ENCODE measurements at regions not wholly inside any gene's neighbourhood (a gene's known extent, or its start where the extent isn't known, plus 50 kb on each side); places are given as distances from the start of the nearest gene placed in this dataset.
A peak's percentile ranks its signal among the peaks of the same experiment; 100 is the strongest.

DNA sequence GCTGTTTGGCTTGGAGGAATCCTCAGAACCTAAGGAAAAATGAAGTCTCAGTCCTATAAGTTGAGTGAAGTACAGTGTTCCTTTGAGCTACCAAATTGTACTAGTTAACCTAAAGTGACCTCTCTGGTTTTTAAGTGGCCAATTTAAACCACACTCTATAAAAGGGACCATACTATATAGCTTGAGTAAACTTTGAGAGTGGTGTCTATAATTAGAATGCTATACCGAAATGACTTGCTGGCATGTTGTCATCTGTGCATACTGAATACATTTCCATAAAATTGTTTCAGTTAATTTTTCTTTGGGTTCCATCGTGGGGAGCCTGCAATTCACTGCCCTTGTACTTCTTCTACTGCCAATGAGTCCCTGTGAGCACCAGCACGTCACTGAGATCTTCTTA, 151.1 kb downstream of the DKK1 start:
- H3K4me1 ChIP-seq (ENCODE audit: control insufficient read depth, insufficient read depth, low read length) = no peaks in the 10 kb centered on the region
- no peaks in the 10 kb centered on the region for H3K27me3 ChIP-seq (ENCODE audit: control insufficient read depth, insufficient read depth, low read length, poor library complexity, severe bottlenecking)
- DNase-seq = no peak
- H3K9me3 Mint-ChIP-seq = no peaks in the 10 kb centered on the region
- H3K36me3 Mint-ChIP-seq (ENCODE audit: low read depth) = no peaks in the 10 kb centered on the region
- H3K27me3 Mint-ChIP-seq (ENCODE audit: insufficient read depth) = peaks cover 4% of the 10 kb centered on the region
- no peaks in the 10 kb centered on the region for H3K9me3 ChIP-seq (ENCODE audit: control insufficient read depth, low read length)
- TF ChIP-seq, protein P1, sequence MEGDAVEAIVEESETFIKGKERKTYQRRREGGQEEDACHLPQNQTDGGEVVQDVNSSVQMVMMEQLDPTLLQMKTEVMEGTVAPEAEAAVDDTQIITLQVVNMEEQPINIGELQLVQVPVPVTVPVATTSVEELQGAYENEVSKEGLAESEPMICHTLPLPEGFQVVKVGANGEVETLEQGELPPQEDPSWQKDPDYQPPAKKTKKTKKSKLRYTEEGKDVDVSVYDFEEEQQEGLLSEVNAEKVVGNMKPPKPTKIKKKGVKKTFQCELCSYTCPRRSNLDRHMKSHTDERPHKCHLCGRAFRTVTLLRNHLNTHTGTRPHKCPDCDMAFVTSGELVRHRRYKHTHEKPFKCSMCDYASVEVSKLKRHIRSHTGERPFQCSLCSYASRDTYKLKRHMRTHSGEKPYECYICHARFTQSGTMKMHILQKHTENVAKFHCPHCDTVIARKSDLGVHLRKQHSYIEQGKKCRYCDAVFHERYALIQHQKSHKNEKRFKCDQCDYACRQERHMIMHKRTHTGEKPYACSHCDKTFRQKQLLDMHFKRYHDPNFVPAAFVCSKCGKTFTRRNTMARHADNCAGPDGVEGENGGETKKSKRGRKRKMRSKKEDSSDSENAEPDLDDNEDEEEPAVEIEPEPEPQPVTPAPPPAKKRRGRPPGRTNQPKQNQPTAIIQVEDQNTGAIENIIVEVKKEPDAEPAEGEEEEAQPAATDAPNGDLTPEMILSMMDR (conservative IDR thresholded peaks at IDR 0.05) = no peak
- no peak overlapping the region for H3K27ac Mint-ChIP-seq
- no peak overlapping the region for H3K9ac ChIP-seq (ENCODE audit: extremely low read depth, low read length, poor library complexity, severe bottlenecking)
- H3K36me3 ChIP-seq (ENCODE audit: control insufficient read depth, insufficient read depth, low read length) = no peaks in the 10 kb centered on the region
- no peak overlapping the region for H3K4me3 Mint-ChIP-seq
- H3K4me1 Mint-ChIP-seq = peaks cover 12% of the 10 kb centered on the region
- WGBS, 2 experiments (ENCODE audit: insufficient coverage in 1 of 2, insufficient read length in 1 of 2) = 90 to 100% methylated on average over 1 to 3 of the region's 3 CpGs
- H3K27ac ChIP-seq (ENCODE audit: low read depth, low read length) = no peak overlapping the region
- H3K4me3 ChIP-seq (ENCODE audit: low read length) = no peak overlapping the region

DNA sequence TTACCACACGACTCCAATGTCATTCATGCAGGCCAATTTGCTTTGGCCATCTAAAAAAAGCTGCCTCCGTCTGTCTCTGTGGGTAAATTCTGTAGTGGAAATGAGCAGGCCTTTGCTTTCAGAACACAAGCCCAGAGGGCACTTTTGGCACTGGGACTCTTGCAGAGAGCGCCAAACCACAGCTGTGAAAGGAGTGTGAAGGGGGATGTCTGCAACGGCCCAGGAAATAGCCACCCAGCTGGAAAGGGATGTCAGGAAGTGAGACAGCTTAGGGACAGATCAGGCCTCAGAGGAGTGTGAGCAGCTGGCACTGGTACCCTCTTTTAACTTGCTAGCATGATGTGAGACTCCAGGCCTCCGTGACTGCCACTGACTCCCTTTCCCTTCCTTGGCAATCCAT, 152.4 kb downstream of the DKK1 start:
- no peaks in the 10 kb centered on the region for H3K27me3 ChIP-seq (ENCODE audit: control insufficient read depth, insufficient read depth, low read length, poor library complexity, severe bottlenecking)
- H3K4me3 ChIP-seq (ENCODE audit: low read length) = no peak overlapping the region
- no peaks in the 10 kb centered on the region for H3K4me1 ChIP-seq (ENCODE audit: control insufficient read depth, insufficient read depth, low read length)
- WGBS, 2 experiments (ENCODE audit: insufficient coverage in 1 of 2, insufficient read length in 1 of 2) = 75 to 87% methylated on average over 2 to 5 of the region's 5 CpGs
- H3K27ac ChIP-seq (ENCODE audit: low read depth, low read length) = no peak overlapping the region
- no peaks in the 10 kb centered on the region for H3K9me3 Mint-ChIP-seq
- H3K27ac Mint-ChIP-seq = no peak overlapping the region
- H3K36me3 ChIP-seq (ENCODE audit: control insufficient read depth, insufficient read depth, low read length) = no peaks in the 10 kb centered on the region
- H3K9me3 ChIP-seq (ENCODE audit: control insufficient read depth, low read length) = peaks cover under 1% of the 10 kb centered on the region
- no peak overlapping the region for H3K9ac ChIP-seq (ENCODE audit: extremely low read depth, low read length, poor library complexity, severe bottlenecking)
- DNase-seq = peak; percentile 49
- TF ChIP-seq, protein P1 (conservative IDR thresholded peaks at IDR 0.05) = no peak
- no peaks in the 10 kb centered on the region for H3K36me3 Mint-ChIP-seq (ENCODE audit: low read depth)
- no peaks in the 10 kb centered on the region for H3K27me3 Mint-ChIP-seq (ENCODE audit: insufficient read depth)
- peaks cover 7% of the 10 kb centered on the region for H3K4me1 Mint-ChIP-seq
- H3K4me3 Mint-ChIP-seq = no peak overlapping the region

DNA sequence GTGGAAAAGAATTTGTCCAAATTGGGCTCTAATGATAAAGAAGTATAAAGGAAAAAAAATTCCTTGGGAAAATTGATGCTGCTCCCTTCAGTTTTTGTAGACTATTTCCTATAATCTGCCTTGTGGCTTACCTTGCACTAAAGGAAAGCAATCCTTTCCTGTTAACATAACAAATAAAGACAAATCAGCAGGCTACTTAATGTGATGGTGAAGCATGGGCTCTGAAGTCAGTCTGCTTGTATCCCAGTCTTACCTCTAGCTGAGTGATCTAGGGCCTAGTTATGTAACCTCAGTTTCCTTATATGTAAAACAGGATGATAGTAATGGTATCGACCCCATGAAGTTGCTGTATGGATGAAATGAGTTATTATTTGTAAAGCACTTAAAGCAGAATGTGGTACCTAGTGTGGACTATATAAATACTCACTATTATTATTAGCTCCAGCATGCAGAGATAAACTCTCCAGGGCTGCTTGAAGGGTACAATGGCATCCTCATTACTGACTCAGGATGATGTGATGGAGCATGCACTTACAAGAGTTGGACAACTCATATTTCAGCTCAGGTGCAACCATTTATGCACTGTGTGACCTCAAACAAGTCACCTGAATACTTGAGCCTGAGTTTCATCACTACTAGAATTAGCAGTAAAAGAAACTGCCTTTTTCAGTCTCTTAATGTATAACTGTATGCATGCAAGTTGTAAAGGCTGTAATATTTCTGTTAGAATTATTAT, 156.1 kb downstream of the DKK1 start:
- H3K4me1 ChIP-seq (ENCODE audit: control insufficient read depth, insufficient read depth, low read length) = no peaks in the 10 kb centered on the region
- H3K4me1 Mint-ChIP-seq = no peaks in the 10 kb centered on the region
- peaks cover 9% of the 10 kb centered on the region for H3K9me3 ChIP-seq (ENCODE audit: control insufficient read depth, low read length)
- TF ChIP-seq, protein P1 (conservative IDR thresholded peaks at IDR 0.05) = no peak
- DNase-seq = no peak
- no peaks in the 10 kb centered on the region for H3K36me3 Mint-ChIP-seq (ENCODE audit: low read depth)
- 89% methylated on average over 1 of the region's 1 CpG; no CpG with 5 or more reads in 1 of the 2 experiments for WGBS, 2 experiments (ENCODE audit: insufficient coverage in 1 of 2, insufficient read length in 1 of 2)
- no peak overlapping the region for H3K4me3 Mint-ChIP-seq
- H3K27me3 Mint-ChIP-seq (ENCODE audit: insufficient read depth) = no peaks in the 10 kb centered on the region
- H3K9me3 Mint-ChIP-seq = no peaks in the 10 kb centered on the region
- H3K27ac Mint-ChIP-seq = no peak overlapping the region
- H3K9ac ChIP-seq (ENCODE audit: extremely low read depth, low read length, poor library complexity, severe bottlenecking) = no peak overlapping the region
- H3K36me3 ChIP-seq (ENCODE audit: control insufficient read depth, insufficient read depth, low read length) = no peaks in the 10 kb centered on the region
- H3K27ac ChIP-seq (ENCODE audit: low read depth, low read length) = no peak overlapping the region
- no peaks in the 10 kb centered on the region for H3K27me3 ChIP-seq (ENCODE audit: control insufficient read depth, insufficient read depth, low read length, poor library complexity, severe bottlenecking)
- no peak overlapping the region for H3K4me3 ChIP-seq (ENCODE audit: low read length)
